Embryonic facial prominence (tissue), 1 donor: ENCODE measurements at regions not wholly inside any gene's neighbourhood (a gene's known extent, or its start where the extent isn't known, plus 50 kb on each side); places are given as distances from the start of the nearest gene placed in this dataset.

Experiments
- DNase-seq: peaks from one replicate; pipeline ENCODE4 v3.0.0-alpha.2; 2016; ENCODE audit errors: extremely low spot score

- no peak for DNase-seq
Measured at GRCh38 chr1:50358962-50359361, 64.3 kb downstream of the DMRTA2 start.

DNA sequence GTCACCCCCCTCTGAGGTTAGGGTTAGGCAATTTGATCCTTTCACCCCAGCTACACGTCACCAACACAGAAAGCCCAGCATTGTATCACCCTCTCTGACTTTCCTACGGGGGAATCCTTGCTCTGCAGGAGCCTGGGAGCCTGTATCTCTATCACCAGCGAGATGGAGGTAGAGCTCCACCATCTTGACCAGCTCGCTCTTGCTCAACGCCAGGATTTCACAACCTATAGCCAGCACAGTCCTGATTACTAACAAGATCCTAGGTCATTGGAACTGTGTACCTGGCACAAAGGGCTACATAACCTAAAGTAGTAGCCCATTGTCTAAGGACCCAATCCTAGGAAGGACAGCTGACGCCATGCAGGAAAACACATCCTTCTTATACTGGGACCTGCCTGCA lies 66.1 kb downstream of the DMRTA2 start:
- DNase-seq, result no peak

GRCh38 chr1:50354813-50355212 lies 68.4 kb downstream of the DMRTA2 start:
- DNase-seq, result no peak

- no peak for DNase-seq
Measured at GRCh38 chr1:50352428-50352827, 70.8 kb downstream of the DMRTA2 start.

GRCh38 chr1:50350868-50351267 lies 72.4 kb downstream of the DMRTA2 start:
- DNase-seq, result no peak

DNA sequence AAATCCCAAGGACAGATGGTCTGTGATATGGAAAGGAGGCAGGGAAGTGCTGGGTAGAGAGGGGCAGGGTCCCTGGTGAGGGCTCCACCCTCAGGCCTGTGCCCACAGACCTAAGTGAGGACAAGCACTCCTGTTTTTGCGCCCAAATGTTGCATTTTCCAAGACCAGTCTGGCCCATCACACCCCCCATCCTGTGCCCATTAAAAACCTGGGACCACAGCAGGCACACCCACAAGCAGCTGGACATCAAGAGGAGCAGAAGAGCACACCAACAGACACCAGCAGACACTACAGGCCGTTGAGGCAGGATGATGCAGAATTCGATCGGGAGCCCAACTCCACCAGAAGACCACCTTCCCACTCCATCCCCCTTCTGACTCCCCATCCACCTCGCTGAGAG lies 72.8 kb downstream of the DMRTA2 start:
- DNase-seq, result no peak

DNA sequence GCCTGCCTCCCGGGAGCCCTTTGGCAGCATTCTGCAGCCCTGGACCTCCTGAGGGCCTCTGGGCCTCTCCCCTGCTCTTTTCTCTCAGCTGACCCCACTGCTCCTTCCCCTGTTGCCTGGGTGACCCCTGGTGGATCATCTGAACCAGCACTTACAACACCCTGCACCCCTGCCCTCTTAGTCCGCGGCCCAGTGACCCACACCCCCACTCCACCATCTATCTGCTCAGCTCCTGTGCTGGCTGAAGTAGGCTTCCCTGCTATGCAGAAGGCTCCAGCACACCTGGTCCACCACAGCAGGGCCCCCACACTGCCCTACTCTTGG lies 74.0 kb downstream of the DMRTA2 start:
- DNase-seq, result no peak

- peak; percentile 45 for DNase-seq
Measured at GRCh38 chr1:50348449-50349241, 74.6 kb downstream of the DMRTA2 start.

DNA sequence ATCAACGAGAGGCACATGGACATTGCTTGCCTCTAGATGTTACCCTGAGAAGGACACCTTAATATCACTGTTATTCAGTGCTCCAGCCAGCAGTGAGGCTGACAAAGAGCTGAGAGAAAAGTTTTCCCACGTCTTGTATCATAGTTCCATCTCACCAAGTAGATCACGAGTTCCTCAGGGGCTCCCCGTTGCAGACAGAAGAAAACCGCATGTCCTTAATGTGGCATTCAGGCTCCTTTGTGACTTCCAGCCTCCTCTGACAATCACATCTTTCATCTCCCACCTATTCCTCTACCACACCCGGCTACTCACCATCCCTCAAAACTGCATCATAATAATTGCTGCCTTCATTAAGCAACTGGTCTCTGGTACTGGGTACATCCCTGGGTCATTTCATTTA lies 75.3 kb downstream of the DMRTA2 start:
- DNase-seq, result no peak

- no peak for DNase-seq
Measured at GRCh38 chr1:50346621-50347020, 76.6 kb downstream of the DMRTA2 start.

- DNase-seq, result no peak
Measured at GRCh38 chr1:50343323-50343722, 79.9 kb downstream of the DMRTA2 start.

DNA sequence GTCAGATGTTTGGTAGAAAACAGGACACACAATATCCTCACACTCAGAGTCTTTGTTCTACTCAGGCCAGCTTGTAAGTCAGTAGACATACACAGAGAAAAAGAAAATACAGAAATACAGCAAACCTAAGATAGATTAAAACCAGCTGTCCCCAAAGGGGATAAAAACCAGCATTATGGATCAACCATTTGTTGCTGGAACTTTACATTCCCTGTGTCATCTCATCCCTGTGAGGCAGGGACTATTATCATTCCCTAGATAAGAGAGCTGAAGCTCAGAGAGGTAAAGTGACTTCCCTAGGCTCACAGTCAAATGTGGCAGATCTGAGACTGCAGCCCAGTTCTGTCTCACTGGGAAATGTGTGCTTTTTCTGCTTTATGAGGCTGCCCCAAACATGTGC lies 80.7 kb downstream of the DMRTA2 start:
- DNase-seq, result no peak

GRCh38 chr1:50335036-50335435 lies 88.2 kb downstream of the DMRTA2 start:
- no peak for DNase-seq

GRCh38 chr1:50333595-50333974 lies 89.7 kb downstream of the DMRTA2 start:
- DNase-seq, result no peak

DNA sequence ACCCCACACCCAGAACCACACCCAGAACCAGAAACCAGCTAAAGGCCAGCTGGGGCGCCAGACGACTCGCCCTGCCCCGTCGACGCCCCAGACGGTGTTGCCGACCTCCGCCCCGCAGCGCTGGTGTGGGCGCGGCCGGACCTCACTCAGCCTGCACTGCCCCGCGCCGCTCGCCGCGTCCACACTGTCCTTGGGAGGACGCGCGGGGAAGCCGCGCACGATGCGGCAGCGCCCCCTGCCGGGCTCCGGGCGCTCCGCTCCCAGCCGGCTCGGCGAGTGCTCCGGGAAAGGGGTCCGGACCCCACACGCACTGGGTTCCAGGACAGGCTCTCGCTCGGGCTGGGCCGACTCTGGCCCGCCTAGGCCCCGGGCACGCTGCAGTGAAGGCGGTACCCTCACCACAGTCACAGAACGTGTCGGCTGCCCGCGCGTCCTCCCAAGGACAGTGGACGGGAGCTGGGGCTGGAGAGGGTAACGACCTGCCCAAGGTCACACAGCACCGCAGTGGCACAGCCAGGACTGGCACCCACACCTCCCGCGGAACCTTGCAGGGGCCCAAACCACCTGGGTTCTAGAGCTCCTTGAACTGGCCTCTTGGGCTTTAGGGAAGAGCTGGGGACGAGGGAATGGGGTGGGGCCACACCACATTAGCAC lies 90.2 kb downstream of the DMRTA2 start:
- DNase-seq, result no peak

- no peak for DNase-seq
Measured at GRCh38 chr1:50329332-50329932, 93.8 kb downstream of the DMRTA2 start.

- no peak for DNase-seq
Measured at GRCh38 chr1:50328552-50328951, 94.7 kb downstream of the DMRTA2 start.

DNA sequence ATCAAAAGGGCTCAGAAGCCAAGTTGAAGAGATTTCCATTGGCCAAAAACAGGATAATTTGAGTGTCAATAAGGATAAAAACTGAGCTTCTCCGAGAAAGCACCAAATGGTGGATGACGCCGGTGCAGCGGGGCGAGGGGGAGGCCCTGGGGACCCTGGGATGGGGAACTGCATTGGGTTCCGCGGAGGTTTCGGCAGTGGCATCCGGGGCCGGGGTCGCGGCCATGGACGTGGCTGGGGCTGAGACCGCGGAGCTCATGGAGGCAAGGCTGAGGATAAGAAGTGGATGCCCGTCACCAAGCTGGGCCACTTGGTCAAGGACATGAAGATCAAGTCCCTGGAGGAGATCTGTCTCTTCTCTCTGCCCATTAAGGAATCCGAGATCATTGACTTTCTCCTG lies 97.2 kb downstream of the DMRTA2 start:
- DNase-seq, result no peak

GRCh38 chr1:50322579-50322978 lies 100.7 kb downstream of the DMRTA2 start:
- DNase-seq, result no peak

GRCh38 chr1:50318428-50318827 lies 104.8 kb downstream of the DMRTA2 start:
- DNase-seq, result no peak

GRCh38 chr1:50308878-50309277 lies 114.4 kb downstream of the DMRTA2 start:
- DNase-seq, result peak; percentile 8

GRCh38 chr1:50305808-50306207 lies 117.4 kb downstream of the DMRTA2 start:
- DNase-seq, result no peak

GRCh38 chr1:50300297-50300696 lies 122.9 kb downstream of the DMRTA2 start:
- DNase-seq, result no peak
